ENCODE measurements at regions not wholly inside any gene's neighbourhood (a gene's known extent, or its start where the extent isn't known, plus 50 kb on each side); places are given as distances from the start of the nearest gene placed in this dataset.

GRCh38 chr2:236715077-236715476 is 145.5 kb downstream of the ACKR3 start:
- DNase-seq (ENCODE audit: low read depth in 1 of 2, low spot score in 2 of 2) (no peak), FAIRE-seq (no peak)
- Histone ChIP-seq H3K79me2 (ENCODE audit: control insufficient read depth in 1 of 2, insufficient read depth in 2 of 2, low read length in 2 of 2) (no peaks in the 10 kb centered on the region), H3K9me3 (ENCODE audit: insufficient read depth in 2 of 2, low read depth in 1 of 2, low read length in 1 of 2) (no peaks in the 10 kb centered on the region), H2BK20ac (ENCODE audit: low read length) (no peak overlapping the region), H3K23me2 (ENCODE audit: low read depth, low read length) (0 out of 2 replicates have a peak, but pooled peaks cover 1% of the 10 kb centered on the region), H2AK5ac (ENCODE audit: low read depth, low read length) (no peak overlapping the region), H3K4ac (replicated peaks; ENCODE audit: insufficient read length, low read depth, low read length) (no peak overlapping the region), H2BK15ac (ENCODE audit: low read length) (no peak overlapping the region), H4K5ac (ENCODE audit: insufficient read length, low read depth, low read length) (no peak overlapping the region), H3K4me2 (ENCODE audit: insufficient read depth in 1 of 2, low read depth in 2 of 2, low read length in 2 of 2) (no peak overlapping the region), H3K27me3 (replicated peaks in 1 of 4; ENCODE audit: control insufficient read depth in 3 of 4, extremely low read depth in 1 of 4, insufficient read depth in 3 of 4, low read length in 3 of 4) (no peaks in the 10 kb centered on the region), H3K18ac (ENCODE audit: extremely low read depth, low read length) (no peak overlapping the region; the same call in 1 of the 2 replicates), H3K23ac (ENCODE audit: insufficient read length) (no peak overlapping the region), H3K79me1 (ENCODE audit: low read depth, low read length) (no peaks in the 10 kb centered on the region), H4K91ac (replicated peaks; ENCODE audit: insufficient read length, low read length) (no peak overlapping the region), H3K9ac (replicated peaks in 1 of 4; ENCODE audit: extremely low read depth in 1 of 4, low read depth in 3 of 4, low read length in 3 of 4) (no peak overlapping the region), H3K36me3 (ENCODE audit: control insufficient read depth in 2 of 4, insufficient read depth in 4 of 4, low read length in 3 of 4) (no peaks in the 10 kb centered on the region), H2BK5ac (ENCODE audit: low read depth, low read length) (no peak overlapping the region), H3K27ac (ENCODE audit: low read depth, low read length) (no peak overlapping the region), H2BK12ac (ENCODE audit: low read depth, low read length) (no peak overlapping the region), H3K56ac (replicated peaks; ENCODE audit: insufficient read length, low read depth, low read length) (no peak overlapping the region), H4K20me1 (replicated peaks in 1 of 2; ENCODE audit: control insufficient read depth in 1 of 2, insufficient read depth in 2 of 2, low read length in 2 of 2) (no peaks in the 10 kb centered on the region), H4K8ac (ENCODE audit: extremely low read depth, insufficient read depth, low read length) (no peak overlapping the region; the same call in 1 of the 2 replicates), H2BK120ac (replicated peaks; ENCODE audit: low read depth, low read length) (no peak overlapping the region), H2AFZ (ENCODE audit: low read length) (no peak overlapping the region), H3K14ac (ENCODE audit: insufficient read length) (no peak overlapping the region), H3K4me3 (ENCODE audit: extremely low read depth in 1 of 4, insufficient read depth in 2 of 4, low read depth in 3 of 4, low read length in 4 of 4) (no peak overlapping the region), H3K4me1 (replicated peaks in 1 of 4; ENCODE audit: control insufficient read depth in 3 of 4, insufficient read depth in 4 of 4, low read length in 3 of 4) (no peaks in the 10 kb centered on the region)
- ChIA-PET POLR2A (ENCODE audit: partially characterized antibody) (no interaction called here), CTCF (ENCODE audit: partially characterized antibody) (interaction anchor here (1.1 kb wide), 1 partner anchor 8 kb away, joined by 3 read pairs; no protein-coding TSS in a partner anchor)
- WGBS, 2 experiments (ENCODE audit: extremely low coverage in 1 of 2, insufficient coverage in 1 of 2, insufficient read length in 1 of 2, insufficient replicate concordance in 2 of 2, low coverage in 1 of 2, low lambda C conversion rate in 2 of 2, missing lambda C conversion rate in 1 of 2), result 94% methylated on average over 10 of the region's 10 CpGs; no CpG with 5 or more reads in 1 of the 2 experiments
- TF ChIP-seq FOSL1 (IDR thresholded peaks at IDR 0.05; ENCODE audit: insufficient read depth, low read depth, low read length) (no peak), SIX5 (IDR thresholded peaks at IDR 0.05; ENCODE audit: low read depth, low read length) (no peak), RFX5 (IDR thresholded peaks at IDR 0.05; ENCODE audit: borderline replicate concordance, low read depth, low read length) (no peak), TAF1 (IDR thresholded peaks at IDR 0.05; ENCODE audit: low read depth, low read length) (no peak), PHF8 (conservative IDR thresholded peaks at IDR 0.05; ENCODE audit: low read depth, low read length) (no peak), NANOG (IDR thresholded peaks at IDR 0.05; ENCODE audit: insufficient read depth, low read depth, low read length, poor library complexity, severe bottlenecking) (no peak)

Data from H1 (cell line).